ENCODE measurements at regions not wholly inside any gene's neighbourhood (a gene's known extent, or its start where the extent isn't known, plus 50 kb on each side); places are given as distances from the start of the nearest gene placed in this dataset.
"Not testable (repeated sequence)": the region's sequence is repeated elsewhere in the genome, so short reads cannot be mapped to it uniquely, and the experiment has no call there.

DNA sequence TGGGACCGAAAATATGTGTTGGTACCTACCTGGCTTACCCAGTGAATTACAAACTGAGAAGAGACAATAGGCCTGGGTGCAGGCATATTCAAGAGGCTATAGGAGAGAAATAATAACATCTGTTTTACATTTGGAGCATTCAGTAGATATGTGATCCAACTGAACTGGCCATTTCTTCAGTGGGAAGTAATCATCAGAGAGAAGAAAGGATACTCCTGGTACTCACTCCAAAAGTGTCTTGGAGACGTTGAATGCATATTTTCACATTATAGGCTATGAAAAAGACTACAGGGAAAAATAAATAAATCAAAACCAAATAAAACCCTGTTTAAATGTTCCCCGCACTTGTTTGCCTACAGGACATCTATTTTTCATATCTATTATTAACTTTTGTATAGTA, 1680.3 kb downstream of the REEP3 start:
- DNase-seq: no peak

DNA sequence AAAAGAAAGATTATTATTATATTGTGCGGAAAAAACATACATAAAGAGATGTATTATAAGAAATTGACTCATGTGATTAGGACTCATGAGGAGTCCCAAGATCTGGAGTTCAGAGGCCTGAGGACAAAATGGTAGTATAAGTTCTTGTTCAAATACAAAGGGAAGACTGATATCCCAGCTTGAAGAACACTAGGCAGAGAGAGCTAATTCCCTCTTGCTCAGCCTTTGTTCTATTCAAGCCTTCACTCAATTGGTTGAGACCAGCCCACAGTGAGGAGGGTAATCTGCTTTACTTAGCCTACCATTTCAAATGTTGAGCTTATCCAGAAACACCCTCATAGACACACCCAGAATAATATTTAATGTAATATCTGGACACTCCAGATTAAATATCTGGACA, 1683.8 kb downstream of the REEP3 start:
- DNase-seq: no peak

DNA sequence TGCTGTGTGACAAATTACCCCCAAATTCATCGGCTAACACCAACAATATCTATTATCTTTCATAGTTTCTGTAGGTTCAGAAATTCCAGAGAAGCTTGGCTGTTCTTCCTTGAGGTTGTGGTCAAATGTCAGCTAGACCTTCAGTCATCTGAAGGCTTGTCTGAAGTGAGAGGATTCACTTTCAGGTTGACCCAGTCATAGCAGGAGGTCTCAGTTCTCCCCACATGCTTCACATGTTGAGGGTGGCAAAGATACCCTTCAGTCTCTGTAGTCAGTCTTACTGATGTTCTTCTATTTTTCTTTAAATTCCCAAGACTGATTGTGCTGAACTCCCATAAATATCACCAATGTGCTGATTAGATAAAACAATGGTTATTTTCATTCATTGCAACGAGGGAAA, 1692.0 kb downstream of the REEP3 start:
- no peak for DNase-seq

DNA sequence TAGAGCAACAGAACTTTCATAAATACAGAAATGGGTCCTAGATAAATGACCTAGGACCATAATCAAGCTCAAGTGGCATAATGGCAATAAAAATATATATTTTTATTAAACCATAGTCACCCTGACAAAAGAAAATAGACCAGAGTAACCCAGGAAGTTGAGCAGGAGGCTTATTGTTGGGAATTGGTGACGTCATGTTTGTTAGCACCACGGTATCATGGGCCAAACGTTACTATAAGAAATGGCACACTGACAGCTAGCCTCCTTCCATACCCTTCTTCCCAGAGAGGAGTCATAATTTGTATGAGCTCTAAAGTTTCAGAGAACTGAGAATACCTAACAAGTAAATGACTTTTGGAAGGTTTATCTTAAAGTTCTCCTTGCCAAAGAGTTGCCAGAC, 1698.2 kb downstream of the REEP3 start:
- DNase-seq: no peak

DNA sequence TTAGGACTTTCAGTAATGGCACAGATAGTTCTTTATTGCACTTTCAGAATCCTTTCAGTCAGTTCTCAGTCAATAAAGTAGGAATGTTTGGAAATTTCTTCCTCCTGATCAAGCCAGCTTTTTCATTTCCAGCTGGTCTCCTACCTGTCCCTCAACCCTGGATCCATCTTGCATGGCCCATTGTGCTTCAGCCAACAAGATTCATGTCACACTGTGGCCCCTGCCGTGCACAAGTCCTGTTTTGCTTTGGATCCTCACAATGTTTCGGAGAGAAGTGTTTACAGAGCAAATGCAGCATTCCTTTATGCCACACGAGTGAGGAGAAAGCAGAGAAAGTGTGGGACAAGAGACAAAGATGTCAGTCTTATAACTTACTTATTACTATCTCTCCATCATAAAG, 1694.7 kb upstream of the LRRTM3 start:
- DNase-seq: no peak

DNA sequence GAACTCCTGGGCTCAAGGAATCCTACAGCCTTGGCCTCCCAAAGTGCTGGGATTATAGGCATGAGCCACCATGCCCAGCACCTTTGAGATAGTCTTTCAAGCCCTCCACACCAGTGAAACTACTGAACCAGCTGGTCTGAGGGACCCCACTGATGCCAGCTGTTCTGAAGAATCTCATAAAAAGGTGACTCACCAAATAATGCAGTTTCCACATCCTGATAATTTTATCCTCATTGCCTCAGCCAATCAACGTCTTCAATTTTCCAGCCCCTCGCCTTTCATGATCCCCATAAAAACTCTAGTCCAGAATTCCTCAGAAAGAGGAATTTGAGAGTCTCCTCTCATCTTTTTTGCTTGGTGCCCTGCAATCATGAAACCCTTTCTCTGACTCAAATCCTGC, 1691.6 kb upstream of the LRRTM3 start:
- no peak for DNase-seq

DNA sequence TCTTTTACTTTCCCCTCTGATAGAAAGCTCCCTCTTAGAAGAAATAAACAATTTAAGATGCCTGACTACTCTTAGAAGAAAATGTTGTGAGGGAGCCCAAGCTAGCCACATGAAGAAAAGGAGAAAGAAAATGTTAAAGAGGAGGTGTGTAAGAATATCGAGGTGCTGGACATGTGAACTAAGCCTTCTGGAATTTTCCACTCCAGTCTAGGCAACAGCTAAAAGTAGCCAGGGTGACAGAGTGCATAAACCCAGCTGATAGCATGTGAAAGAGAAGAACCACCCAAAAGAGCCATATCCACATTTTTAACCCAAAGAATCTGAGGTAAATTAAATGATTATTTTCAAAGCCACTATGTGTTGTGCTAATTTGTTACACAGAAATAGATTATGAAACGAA, 1690.6 kb upstream of the LRRTM3 start:
- no peak for DNase-seq

DNA sequence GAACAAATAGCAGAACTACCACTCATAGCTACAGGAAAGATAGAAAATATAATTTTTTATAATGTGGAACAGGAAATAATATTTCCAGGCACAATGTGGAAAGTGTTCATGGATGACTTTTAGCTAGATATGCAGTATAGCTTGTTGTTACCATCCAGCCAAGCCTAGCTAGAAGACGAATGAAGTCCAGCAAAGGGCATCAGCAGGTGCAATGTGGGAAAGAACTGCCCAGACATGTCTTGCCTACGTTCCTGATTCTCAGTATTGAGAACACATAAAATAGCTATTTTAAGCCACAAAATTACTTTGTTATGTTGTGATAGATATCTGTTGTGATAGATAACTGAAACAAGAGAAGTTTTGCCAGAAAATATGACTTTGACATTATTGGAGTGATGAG, 1690.0 kb upstream of the LRRTM3 start:
- DNase-seq: no peak

DNA sequence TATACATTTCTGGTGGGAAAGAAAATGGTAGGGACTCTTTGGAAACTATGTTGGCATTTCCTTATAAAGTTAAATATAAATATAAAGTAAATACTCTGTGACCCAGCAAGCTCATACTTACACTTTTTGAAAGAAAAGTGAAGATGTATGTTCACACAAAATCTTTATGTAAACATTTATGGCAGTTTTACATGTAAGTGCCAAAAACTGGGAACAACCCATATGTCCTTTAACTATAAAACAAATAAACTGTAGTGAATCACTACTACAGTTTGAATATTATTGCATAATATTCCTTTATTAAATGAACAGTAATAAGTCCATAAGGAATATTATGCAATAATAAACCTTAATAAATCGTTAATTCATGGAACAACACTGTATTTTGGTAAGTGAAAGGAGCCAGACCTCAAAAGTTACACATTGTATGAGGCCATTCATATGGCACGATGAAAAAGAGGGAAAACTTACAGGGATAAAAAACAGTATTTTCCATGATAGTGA, 1660.3 kb upstream of the LRRTM3 start:
- DNase-seq: no peak

DNA sequence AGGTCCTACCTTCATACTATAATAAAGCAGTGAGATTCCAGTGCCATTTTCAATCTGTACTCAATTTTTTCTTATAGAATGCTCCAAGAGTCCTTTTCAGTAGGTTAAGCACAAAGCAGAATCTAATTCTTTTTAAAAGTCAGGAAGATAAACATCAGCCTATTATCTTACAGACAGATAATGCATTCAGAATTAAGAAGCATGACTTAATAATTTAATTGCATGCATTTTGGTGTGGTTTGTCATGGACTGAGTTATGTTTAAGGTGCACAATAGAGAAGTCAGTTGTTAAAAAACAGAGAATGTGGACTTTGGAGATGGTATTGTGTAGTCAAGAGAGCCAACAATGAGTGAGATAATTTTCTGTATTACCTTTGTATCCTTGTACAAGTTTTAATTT, 1656.3 kb upstream of the LRRTM3 start:
- DNase-seq: not testable (repeated sequence)

DNA sequence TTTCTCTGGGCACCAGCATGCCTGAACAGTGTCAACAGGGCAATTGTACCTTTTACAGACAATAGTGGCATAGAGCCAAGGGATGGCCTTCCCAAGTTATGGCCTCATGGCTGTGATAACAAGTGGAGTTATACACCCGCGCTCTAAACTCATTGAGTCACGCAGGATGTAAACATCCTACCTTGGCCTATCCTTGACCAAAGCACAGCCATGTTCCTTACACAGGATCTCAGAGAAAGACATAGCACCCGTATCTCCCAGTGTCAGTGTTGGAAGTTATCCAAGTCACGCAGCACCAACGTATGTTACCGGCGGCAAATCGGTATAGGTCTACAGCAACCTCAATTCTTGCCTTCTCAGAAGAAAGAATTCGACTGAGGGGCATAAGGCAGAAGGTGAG, 1654.9 kb upstream of the LRRTM3 start:
- no peak for DNase-seq

DNA sequence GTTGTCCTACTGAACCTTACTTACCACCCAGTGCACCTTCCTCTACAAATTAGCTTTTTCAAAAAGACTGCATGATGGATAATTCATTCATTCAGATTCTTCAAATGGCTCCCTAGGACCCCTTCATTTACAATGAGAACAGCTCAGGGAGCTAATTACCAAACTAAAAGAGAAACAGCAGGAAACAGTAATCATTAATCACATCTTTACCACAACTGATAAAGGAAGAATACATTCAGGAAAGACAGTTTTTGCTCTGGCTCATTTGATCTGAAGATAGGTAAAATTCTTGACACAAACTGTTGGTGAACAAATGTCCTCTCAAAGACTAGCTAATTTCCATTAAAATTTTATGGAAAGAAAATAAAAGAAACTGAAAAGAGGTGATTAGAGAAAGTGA, 1652.7 kb upstream of the LRRTM3 start:
- no peak for DNase-seq

DNA sequence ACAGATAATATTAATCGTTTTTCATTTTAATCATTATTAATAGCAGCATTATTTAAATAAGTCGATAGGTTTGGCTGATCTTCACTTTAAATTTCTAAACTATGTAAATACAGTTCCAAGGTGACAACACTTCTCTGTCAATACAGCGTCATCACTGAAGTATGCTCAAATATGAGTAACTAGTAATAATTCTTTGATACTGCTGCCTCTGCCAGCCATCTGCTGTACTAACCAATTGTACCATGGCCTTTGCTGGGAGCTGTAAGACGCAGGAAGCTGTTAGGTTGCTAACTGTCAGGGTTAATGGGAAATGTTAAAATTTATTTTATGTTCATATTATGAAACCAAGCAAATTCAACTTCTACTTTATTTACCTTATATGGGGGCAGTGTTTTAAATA, 1650.5 kb upstream of the LRRTM3 start:
- no peak for DNase-seq

DNA sequence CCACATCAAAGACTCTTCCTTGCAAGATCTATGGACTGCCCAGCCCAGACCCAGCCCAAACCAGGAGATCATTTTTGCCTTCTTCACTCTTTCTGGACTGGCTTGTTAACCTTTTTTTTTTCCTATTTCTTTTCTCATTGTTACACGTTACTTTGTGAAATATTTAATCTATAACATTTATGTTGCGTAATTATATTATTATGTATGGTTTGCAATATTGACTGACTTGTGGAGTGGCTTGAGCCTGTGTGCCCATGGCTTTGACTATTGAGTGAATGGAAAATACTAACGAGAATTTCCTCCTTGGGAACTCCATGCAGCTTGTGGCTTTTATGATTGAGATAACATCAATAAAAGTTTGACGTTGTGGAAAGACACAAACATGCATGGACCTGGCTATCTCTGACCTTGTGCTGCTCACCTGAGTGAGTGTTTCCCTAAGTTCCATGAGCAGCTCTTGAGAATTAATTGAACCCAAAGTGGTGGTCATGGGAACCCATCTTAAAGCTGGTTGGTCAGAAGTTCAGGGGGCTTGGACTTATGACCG, 1641.3 kb upstream of the LRRTM3 start:
- no peak for DNase-seq

DNA sequence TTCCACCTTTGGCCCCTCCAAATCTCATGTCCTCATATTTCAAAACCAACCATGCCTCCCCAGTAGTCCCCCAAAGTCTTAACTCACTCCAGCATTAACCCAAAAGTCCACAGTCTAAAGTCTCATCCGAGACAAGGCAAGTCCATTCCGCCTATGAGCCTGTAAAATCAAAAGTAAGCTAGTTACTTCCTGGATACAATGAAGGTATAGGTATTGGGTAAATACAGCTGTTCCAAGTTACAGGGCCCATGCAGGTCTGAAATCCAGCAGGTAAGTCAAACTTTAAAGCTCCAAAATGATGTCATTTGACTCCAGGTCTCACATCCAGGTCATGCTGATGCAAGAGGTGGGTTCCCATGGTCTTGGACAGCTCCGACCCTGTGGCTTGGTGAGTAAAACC, 1640.1 kb upstream of the LRRTM3 start:
- DNase-seq: not testable (repeated sequence)

DNA sequence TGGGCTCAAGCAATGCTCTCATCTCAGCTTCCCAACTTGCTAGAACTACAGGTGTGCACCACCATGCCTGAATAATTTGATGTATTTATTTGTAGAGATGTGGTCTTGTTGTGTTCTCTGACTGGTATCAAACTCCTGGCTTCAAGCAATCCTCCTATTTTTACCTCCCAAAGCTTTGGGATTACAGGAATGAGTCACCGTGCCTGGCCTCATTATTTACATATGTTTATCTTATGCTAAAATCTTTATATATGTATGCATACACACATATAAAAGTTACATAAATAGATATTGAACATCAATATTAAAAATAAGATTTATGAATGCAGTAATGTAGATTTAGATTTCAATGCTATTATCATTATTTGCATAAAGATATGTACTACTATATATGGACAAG, 1634.5 kb upstream of the LRRTM3 start:
- no peak for DNase-seq

DNA sequence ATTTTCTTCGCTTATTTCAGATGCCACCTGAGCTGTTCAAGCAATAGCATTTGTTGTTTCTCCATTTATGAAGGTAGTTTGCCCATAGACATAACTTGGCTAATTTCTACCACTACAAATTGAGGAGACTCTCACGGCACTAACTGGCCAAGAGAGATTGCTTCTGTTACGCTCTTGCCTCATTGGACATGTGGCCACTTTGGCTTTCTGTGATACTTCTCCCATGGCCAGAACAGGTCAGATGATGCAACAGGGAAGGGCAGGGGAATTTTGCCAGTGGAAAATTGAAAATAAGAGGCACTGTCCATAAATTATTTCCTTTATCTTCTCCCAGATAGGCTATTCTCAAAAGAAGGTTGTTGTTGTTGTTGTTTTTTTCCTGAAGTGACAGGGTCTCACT, 1633.3 kb upstream of the LRRTM3 start:
- DNase-seq: no peak

DNA sequence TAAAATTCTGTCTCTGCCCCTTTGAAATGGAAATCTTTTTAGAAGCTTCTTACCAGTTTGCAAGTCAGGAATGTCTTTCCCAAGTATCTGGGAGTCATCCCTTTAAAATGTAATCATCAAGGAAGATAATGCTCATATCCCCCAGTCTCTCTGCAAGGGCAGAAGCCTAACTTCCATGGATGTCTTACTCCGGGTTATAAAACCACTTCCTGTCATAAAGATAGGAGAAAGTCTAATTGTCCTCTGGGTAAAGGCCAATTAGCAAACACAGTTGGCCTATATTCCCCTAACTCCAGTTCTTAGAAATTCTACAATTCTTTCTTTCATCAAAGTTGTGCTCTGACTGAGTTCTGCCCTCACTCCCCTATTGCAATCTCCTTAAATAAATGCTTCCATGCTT, 1631.5 kb upstream of the LRRTM3 start:
- DNase-seq: no peak

DNA sequence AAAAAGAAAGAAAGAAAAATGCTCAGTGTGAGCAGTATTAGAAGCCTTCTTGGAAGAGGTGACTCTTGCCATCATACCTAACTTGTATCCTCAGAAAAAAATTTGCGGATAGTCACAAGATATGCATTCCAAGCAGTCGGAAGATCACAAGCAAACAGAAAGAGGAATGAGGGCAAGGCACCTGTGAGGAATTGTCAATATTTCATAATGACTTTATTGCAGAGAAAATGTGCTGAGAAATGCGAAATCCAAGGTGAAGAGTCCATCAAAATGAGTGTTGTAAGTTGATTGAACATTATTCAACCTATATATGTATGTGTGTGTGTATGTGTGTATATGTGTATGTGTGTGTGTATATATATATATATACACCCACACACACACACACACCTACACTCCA, 1624.7 kb upstream of the LRRTM3 start:
- no peak for DNase-seq

DNA sequence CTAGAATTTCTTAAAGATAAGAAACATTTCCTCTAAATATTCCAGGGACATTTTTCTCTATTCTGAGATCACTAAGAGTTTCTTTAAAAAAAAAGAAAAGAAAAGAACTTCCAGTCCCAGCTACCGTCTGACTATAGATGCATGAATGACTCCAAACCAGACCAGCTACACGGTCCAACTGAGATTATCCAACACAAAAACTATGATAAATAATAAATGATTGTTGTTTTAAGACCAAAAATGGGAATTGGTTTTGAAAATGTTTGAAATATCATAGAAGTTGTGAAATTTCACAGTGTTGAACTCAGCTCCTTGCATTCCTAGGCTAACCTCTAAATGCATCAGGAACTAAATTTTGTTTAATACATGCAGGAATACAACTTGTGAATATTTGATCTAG, 1619.6 kb upstream of the LRRTM3 start:
- no peak for DNase-seq

DNA sequence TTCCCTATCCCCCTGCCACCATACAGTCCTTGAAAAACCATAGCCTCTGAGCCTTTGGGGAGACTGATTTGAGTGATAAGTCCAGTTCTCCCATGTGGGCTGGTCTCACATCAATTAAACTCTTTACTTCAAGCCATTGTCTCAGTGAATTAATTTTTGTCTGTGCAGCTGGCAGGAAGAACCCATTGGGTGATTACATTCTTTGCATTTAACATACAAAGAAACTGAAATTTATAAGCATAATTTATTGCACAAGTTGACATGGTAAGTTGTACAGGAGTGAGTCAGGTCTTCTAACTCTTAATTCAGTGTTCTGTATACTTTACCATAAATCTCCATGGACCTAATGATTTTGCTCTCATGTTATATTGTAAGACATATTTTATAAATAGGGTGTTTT, 1613.0 kb upstream of the LRRTM3 start:
- no peak for DNase-seq

DNA sequence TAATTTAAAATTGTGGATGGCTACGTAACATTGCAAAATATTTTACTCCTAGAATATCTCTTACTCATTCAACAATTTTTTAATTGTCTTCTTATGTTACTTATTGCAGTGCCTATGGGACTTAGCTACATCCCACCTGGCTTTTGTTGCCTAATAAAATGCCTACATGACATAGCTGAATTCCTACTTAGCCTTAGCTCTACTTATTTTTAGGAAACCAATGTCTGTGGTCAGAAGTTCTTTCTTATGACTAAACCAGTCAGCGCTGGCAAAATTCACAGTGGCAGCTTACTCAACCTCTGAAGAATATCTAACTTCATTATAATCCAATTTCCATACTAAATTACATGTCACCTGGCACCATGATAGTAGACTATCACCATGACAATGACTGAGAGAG, 1612.4 kb upstream of the LRRTM3 start:
- no peak for DNase-seq

DNA sequence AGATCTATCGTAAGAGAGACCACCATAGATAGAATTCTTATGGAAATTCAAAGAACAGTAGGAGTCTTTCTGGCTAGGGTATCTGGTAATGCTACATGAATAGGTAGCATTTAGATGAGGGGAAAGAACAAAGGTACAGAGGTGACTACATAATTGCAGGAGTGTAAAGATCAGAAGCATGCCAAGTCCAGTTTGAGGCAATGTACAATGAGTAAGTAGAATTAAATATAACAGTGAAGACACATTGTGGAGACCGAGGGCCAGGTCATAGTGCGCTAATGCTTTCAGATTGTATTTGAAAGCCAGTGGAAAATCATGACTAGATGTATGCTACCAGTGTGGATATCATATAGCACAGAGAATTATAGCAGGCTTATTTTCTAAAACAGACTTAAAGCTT, 1611.6 kb upstream of the LRRTM3 start:
- no peak for DNase-seq

DNA sequence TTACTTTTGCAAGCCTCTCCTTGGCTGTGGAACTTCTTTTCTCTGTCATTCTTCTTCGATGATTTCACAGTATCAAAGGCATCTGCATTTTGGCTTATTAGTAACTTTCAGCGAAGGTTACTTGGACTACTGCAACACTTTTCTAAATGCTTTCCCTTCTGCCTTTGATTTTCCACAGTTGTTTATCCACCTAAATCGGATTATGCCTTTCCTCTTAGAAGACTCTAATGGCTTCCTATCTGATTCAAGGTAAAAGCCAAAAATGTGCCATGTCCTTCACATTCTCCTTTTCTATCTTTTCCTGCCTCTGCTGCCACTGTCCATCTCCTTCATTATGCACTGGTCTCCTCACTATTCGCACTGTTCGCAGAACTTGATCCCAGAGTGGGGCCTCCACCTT, 1606.3 kb upstream of the LRRTM3 start:
- DNase-seq: no peak

DNA sequence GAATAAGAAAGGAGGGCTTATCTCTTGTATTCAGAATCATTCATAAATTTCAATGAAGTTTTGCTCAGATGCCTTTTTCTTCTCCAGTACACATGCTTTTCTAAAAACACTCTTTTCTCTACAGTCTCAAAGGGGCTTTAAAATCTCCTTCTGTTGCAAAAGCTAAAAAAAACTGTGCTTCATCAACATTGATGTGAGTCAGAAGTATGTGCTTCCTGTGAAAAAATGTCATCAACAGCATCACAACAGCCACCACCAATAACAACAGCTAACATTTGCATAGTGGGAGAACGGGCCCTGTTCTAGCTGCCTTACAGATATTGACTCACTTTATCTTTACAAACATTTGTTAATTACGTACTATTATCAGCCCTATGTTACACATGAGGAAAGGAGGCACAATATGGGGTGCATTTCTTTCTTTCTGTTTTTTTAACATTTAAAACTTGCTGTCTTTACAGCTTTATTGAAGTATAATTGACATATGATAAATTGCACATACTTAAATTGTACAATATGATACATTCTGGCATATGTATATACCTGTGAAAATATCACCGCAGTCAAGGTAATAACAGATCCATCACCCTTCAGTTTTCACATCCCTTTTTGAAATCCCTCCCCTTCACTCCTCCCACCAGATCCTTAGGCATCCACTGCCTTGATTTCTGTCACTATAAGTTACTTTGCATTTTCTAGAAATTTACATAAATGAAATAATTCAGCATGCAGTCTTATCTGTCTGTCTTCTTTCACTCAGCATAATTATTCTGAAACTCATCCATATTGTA, 1605.4 kb upstream of the LRRTM3 start:
- no peak for DNase-seq

All from GDM1 (cell line).